Gastroesophageal sphincter (tissue), 4 donors: ENCODE measurements at regions not wholly inside any gene's neighbourhood (a gene's known extent, or its start where the extent isn't known, plus 50 kb on each side); places are given as distances from the start of the nearest gene placed in this dataset.

ENCODE experiments used
- ATAC-seq: fragments of 150-250 bp; one replicate; pipeline ENCODE4 v1.9.1; 2016; ENCODE audit warnings: mild to moderate bottlenecking, moderate library complexity
- H3K27ac ChIP-seq, 4 donors: fragments of 200-600 bp; sonication (generic) in 3 of 4; 1 replicate in 3 of 4; 2 replicates in 1 of 4; pipeline ENCODE4 v1.5.1; 2016 to 2019
- H3K27me3 ChIP-seq: fragments of 200-600 bp; sonication (generic); one replicate; pipeline ENCODE4 v1.5.1; 2019
- H3K36me3 ChIP-seq, 2 donors: fragments of 200-600 bp; sonication (generic); one replicate each; pipeline ENCODE4 v1.5.1; 2019; ENCODE audit warnings: control low read depth in 1 of 2
- H3K4me1 ChIP-seq, 3 donors: fragments of 200-600 bp; sonication (generic); 1 replicate in 2 of 3; 2 replicates in 1 of 3; pipeline ENCODE4 v1.5.1; 2016 to 2019; ENCODE audit warnings: control low read depth in 2 of 3
- H3K4me3 ChIP-seq, 2 donors: fragments of 200-600 bp; sonication (generic); one replicate each; pipeline ENCODE4 v1.5.1; 2019; ENCODE audit warnings: mild to moderate bottlenecking in 1 of 2, moderate library complexity in 1 of 2
- H3K9me3 ChIP-seq, 3 donors: fragments of 200-600 bp; sonication (generic); one replicate each; pipeline ENCODE4 v1.5.1; 2017 to 2019; ENCODE audit warnings: control low read depth in 2 of 3
- EP300 ChIP-seq: sonication (generic); formaldehyde crosslinking; IDR thresholded peaks from one replicate; pipeline ENCODE4 v1.6.1; 2017; ENCODE audit warnings: antibody characterized with exemption, mild to moderate bottlenecking
- POLR2A ChIP-seq, 2 donors: fragments of 450-650 bp; IDR thresholded peaks; one replicate each; pipeline ENCODE4 v1.6.1; 2017; ENCODE audit warnings: antibody characterized with exemption in 2 of 2, mild to moderate bottlenecking in 2 of 2, moderate library complexity in 1 of 2
- POLR2AphosphoS5 ChIP-seq: sonication (generic); formaldehyde crosslinking; IDR thresholded peaks from one replicate; pipeline ENCODE4 v1.6.1; 2017; ENCODE audit warnings: antibody characterized with exemption
- WGBS, 2 donors: methylation state at CpG; one replicate each; pipeline ENCODE4 v1.1.5; 2018; ENCODE audit warnings: low coverage in 1 of 2; 5-methylcytosine and 5-hydroxymethylcytosine counted together
- TF ChIP-seq, protein P1 (sequence below), 4 experiments: fragments of 200-600 bp in 2 of 4; fragments of 450-650 bp in 2 of 4; sonication (generic) in 1 of 4; IDR thresholded peaks; one replicate each; pipeline ENCODE4 v1.5.1; 2017 to 2019; ENCODE audit warnings: antibody characterized with exemption in 4 of 4, mild to moderate bottlenecking in 2 of 4, moderate library complexity in 2 of 4

GRCh38 chr3:151559736-151560135 is 98.9 kb upstream of the IGSF10 start:
- Histone ChIP-seq H3K4me1 (peaks cover 0 to 30% (median 9%) of the 10 kb centered on the region in 3 donors), H3K27me3 (no peaks in the 10 kb centered on the region), H3K9me3 (no peaks in the 10 kb centered on the region), H3K27ac (no peak overlapping the region), H3K36me3 (no peaks in the 10 kb centered on the region), H3K4me3 (no peak overlapping the region)
- WGBS, 2 donors, result 66 to 69% methylated on average over 3 to 5 of the region's 5 CpGs
- ATAC-seq, result no peak
- TF ChIP-seq POLR2A (IDR thresholded peaks at IDR 0.05) (no peak), EP300 (no peak), POLR2AphosphoS5 (no peak)
- TF ChIP-seq, protein P1, sequence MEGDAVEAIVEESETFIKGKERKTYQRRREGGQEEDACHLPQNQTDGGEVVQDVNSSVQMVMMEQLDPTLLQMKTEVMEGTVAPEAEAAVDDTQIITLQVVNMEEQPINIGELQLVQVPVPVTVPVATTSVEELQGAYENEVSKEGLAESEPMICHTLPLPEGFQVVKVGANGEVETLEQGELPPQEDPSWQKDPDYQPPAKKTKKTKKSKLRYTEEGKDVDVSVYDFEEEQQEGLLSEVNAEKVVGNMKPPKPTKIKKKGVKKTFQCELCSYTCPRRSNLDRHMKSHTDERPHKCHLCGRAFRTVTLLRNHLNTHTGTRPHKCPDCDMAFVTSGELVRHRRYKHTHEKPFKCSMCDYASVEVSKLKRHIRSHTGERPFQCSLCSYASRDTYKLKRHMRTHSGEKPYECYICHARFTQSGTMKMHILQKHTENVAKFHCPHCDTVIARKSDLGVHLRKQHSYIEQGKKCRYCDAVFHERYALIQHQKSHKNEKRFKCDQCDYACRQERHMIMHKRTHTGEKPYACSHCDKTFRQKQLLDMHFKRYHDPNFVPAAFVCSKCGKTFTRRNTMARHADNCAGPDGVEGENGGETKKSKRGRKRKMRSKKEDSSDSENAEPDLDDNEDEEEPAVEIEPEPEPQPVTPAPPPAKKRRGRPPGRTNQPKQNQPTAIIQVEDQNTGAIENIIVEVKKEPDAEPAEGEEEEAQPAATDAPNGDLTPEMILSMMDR (IDR thresholded peaks at IDR 0.05), result no peak

DNA sequence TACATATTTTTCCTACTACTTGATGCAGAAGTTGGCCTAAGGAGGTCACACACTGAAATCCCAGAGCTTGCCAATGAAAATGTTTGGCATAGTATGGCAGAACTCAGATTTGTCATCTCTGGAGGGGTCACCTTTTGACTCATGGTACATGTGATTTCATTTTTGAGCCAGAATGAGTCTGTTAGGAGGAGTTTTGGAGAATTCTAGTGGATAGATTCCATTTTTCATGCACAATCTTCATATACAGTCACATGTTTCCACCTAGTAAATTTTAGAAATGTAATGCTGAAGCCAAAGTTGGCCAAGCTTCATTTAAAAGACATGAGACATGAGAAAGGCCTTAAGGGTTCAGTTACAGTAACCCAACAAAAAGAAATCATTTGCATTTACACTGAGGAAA is 97.8 kb upstream of the IGSF10 start:
- Histone ChIP-seq H3K27ac (no peak overlapping the region), H3K27me3 (no peaks in the 10 kb centered on the region), H3K36me3 (no peaks in the 10 kb centered on the region), H3K4me3 (no peak overlapping the region), H3K4me1 (peaks cover 0 to 30% (median 9%) of the 10 kb centered on the region in 3 donors), H3K9me3 (no peaks in the 10 kb centered on the region)
- peak; percentile 47 for TF ChIP-seq POLR2AphosphoS5
- no peak for TF ChIP-seq EP300
- no peak for TF ChIP-seq POLR2A (IDR thresholded peaks at IDR 0.05)
- TF ChIP-seq, protein P1 (IDR thresholded peaks at IDR 0.05), result no peak
- no peak for ATAC-seq

DNA sequence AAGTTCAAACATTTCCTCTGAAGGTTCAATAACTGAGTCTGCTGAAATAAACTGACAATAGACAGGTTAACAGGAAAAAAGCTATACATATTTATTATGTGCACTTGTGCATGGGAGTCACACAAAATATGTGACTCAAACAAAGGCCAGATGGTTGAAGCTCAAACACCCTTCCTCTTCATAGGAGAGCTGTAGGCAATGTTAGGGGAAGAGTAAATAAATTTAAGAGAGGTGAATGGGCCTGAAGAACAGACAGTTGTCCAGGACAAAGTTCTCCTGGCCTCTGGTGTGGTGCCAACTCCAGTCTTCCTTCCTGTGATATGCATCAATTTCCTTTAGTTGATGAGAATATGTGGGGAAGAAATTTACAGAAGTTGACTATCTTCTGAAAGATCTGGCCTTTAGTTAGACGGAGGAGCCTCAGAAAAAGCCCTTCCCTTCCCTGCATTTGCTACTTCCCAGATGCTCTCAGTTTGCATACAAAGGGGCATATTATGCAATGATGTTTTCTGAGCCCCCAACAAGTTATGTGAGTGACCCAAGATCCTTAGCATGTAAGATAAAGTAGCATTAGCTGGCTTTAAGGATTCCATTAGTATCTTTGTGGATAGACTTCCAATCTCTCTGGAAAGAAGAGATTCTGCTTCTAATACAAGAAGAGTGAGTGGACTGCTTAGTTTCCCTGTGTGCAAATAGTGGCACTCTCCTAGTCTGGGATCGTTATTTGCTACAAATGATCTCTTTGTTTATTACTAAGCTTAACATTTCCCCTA is 96.4 kb upstream of the IGSF10 start:
- Histone ChIP-seq H3K4me3 (no peak overlapping the region), H3K36me3 (no peaks in the 10 kb centered on the region), H3K9me3 (no peaks in the 10 kb centered on the region), H3K27me3 (no peaks in the 10 kb centered on the region), H3K27ac (no peak overlapping the region), H3K4me1 (peaks cover 0 to 30% (median 9%) of the 10 kb centered on the region in 3 donors)
- no peak for ATAC-seq
- 72 to 90% methylated on average over 2 of the region's 2 CpGs for WGBS, 2 donors
- TF ChIP-seq, protein P1 (IDR thresholded peaks at IDR 0.05), result no peak
- TF ChIP-seq POLR2A (IDR thresholded peaks at IDR 0.05) (no peak), EP300 (no peak), POLR2AphosphoS5 (no peak)

GRCh38 chr3:151556596-151556995 is 95.7 kb upstream of the IGSF10 start:
- TF ChIP-seq EP300 (no peak), POLR2AphosphoS5 (no peak), POLR2A (IDR thresholded peaks at IDR 0.05) (no peak)
- TF ChIP-seq, protein P1 (IDR thresholded peaks at IDR 0.05), result no peak
- Histone ChIP-seq H3K36me3 (no peaks in the 10 kb centered on the region), H3K4me3 (no peak overlapping the region), H3K4me1 (peaks cover 0 to 29% (median 9%) of the 10 kb centered on the region in 3 donors), H3K27ac (no peak overlapping the region), H3K9me3 (no peaks in the 10 kb centered on the region), H3K27me3 (no peaks in the 10 kb centered on the region)
- no peak for ATAC-seq
- WGBS, 2 donors, result 56 to 68% methylated on average over 3 of the region's 3 CpGs

DNA sequence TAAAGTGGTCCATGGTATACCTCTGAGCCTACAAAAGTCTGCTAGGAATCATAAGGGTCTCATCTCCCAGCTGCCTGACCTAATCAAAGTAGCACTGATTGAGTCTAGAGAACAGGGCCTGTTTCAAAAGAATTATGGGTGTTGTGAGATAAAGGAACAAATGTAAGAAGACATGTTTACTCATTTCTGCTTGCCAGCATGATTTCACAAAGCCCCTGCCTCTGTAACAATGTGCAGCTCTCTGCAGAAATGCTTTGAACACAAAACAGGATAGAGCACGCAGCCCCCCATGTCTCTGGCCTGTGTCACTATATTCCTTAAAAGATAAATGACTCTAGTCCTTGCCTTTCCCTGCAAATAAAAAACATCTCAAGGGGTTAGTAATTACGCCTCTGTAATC is 94.7 kb upstream of the IGSF10 start:
- Histone ChIP-seq H3K27me3 (no peaks in the 10 kb centered on the region), H3K4me3 (no peak overlapping the region), H3K4me1 (peaks cover 0 to 30% (median 5%) of the 10 kb centered on the region in 3 donors), H3K27ac (no peak overlapping the region), H3K9me3 (no peaks in the 10 kb centered on the region), H3K36me3 (no peaks in the 10 kb centered on the region)
- 81 to 100% methylated on average over 2 of the region's 2 CpGs for WGBS, 2 donors
- ATAC-seq, result no peak
- no peak for TF ChIP-seq POLR2A (IDR thresholded peaks at IDR 0.05)
- no peak for TF ChIP-seq EP300
- TF ChIP-seq POLR2AphosphoS5, result no peak
- TF ChIP-seq, protein P1 (IDR thresholded peaks at IDR 0.05), result no peak
